ENCODE measurements at regions not wholly inside any gene's neighbourhood (a gene's known extent, or its start where the extent isn't known, plus 50 kb on each side); places are given as distances from the start of the nearest gene placed in this dataset.

DNA sequence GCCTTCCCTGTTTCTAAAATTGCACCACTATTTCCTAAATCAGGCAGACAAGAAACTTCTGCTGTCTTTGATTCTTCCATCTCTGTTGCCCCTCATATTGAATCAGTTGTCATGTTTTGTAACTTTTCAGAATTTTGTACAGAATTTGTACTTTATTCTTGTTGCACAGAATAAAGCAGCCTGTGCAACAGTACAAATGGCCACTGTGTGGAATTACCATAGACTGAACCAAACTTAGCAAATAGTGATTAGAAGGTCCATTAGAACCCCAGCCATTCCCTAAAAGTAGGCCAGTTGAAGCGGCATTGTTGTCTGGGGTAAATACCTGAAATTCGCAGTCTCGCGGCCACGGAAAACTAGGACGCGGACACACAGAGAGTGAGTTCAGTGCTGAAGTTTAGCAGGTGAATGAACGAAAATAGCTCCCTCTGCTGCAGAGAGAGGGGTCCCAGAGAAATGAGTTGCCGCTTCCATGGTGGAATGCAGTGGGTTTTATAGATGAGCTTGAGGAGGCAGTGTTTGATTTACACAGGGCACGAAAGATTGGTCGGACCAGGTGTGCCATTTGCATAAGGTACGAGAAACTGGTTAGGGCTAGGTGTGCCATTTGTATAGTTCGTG is 71.8 kb downstream of the C4orf33 start:
- H3K4me3 ChIP-seq (ENCODE audit: low read depth, low read length) = no peak overlapping the region
- peak; percentile 10 for DNase-seq (ENCODE audit: low read depth)
- TF ChIP-seq, protein P1, sequence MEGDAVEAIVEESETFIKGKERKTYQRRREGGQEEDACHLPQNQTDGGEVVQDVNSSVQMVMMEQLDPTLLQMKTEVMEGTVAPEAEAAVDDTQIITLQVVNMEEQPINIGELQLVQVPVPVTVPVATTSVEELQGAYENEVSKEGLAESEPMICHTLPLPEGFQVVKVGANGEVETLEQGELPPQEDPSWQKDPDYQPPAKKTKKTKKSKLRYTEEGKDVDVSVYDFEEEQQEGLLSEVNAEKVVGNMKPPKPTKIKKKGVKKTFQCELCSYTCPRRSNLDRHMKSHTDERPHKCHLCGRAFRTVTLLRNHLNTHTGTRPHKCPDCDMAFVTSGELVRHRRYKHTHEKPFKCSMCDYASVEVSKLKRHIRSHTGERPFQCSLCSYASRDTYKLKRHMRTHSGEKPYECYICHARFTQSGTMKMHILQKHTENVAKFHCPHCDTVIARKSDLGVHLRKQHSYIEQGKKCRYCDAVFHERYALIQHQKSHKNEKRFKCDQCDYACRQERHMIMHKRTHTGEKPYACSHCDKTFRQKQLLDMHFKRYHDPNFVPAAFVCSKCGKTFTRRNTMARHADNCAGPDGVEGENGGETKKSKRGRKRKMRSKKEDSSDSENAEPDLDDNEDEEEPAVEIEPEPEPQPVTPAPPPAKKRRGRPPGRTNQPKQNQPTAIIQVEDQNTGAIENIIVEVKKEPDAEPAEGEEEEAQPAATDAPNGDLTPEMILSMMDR (conservative IDR thresholded peaks at IDR 0.05; ENCODE audit: low read depth, low read length) = peak; percentile 47

DNA sequence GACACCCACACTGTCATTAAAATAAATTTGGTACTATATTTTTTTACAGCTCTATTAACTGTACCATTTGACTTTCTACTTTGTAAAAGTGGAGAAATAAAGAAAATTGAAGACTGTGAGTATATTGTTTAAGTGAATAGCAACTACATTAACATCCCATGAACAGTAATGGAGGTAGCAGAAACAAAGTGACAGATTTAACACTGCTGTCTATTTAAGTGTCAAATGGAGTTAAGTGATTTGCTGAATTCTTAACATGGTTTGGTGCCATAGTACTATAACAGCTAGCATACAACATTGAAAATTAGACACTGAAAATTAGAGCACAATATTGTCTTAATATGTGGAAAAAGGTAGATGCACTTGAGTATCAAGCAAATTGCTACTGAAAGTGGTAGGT is 76.2 kb downstream of the C4orf33 start:
- TF ChIP-seq, protein P1 (conservative IDR thresholded peaks at IDR 0.05; ENCODE audit: low read depth, low read length) = no peak
- no peak for DNase-seq (ENCODE audit: low read depth)
- H3K4me3 ChIP-seq (ENCODE audit: low read depth, low read length) = no peak overlapping the region

DNA sequence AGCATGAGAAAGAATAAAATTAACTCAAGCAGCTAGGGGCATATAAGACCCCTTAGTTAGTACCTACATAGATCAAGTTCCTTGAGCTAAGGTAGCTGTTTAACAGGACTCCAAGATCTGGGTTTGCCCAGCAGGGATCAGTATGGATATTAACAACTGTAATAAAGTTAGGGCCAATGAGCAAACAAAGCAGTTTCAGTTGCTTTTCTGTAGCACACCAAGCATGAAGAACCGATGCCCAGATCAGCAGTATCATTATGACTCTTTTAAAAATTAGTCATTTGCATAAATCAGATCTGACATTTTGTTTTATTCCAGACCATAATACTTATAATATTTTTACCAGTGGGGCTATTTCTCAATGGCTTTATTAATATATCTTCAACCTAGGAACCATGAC is 80.9 kb downstream of the C4orf33 start:
- TF ChIP-seq, protein P1 (conservative IDR thresholded peaks at IDR 0.05; ENCODE audit: low read depth, low read length) = no peak
- DNase-seq (ENCODE audit: low read depth) = no peak
- no peak overlapping the region for H3K4me3 ChIP-seq (ENCODE audit: low read depth, low read length)

DNA sequence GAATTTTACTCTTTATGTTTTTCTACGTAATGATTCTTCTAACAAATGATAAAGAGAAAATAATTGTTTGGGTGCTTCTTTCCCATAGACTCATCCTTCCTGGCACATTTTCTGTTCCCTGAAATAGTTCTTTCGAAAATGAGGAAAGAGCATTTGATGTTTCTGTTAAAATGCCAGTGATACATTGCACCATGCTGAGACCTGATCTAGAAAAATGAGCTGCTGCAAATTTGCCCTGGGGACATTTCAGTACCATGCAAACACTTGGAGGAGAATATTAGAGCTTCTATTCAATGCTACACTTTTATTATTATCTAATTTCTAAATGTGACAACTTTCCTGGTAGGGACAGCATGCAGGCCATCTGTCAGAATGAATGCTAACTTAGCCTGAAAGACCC is 83.3 kb downstream of the C4orf33 start:
- DNase-seq (ENCODE audit: low read depth) = no peak
- TF ChIP-seq, protein P1 (conservative IDR thresholded peaks at IDR 0.05; ENCODE audit: low read depth, low read length) = no peak
- no peak overlapping the region for H3K4me3 ChIP-seq (ENCODE audit: low read depth, low read length)

DNA sequence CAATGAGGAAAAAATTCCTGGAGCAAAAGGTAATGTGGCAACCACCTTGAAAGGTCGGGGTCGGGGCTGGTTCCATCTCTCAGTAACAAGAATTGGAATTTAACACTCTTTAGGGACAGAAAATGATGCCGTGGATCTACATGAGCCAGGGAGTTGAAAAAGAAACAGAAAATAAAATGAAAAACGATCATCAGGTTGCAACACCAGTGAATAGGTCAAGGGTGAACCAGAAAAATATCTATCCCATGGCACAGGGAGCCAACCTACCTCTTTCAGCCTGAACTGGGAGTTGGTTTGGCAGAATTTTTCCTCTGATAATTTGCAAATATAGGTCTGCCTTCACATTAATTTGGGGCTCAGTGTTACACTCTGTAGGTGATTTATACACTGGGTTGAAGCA is 93.7 kb downstream of the C4orf33 start:
- peak; percentile 1 for DNase-seq (ENCODE audit: low read depth)
- H3K4me3 ChIP-seq (ENCODE audit: low read depth, low read length) = no peak overlapping the region
- TF ChIP-seq, protein P1 (conservative IDR thresholded peaks at IDR 0.05; ENCODE audit: low read depth, low read length) = no peak

DNA sequence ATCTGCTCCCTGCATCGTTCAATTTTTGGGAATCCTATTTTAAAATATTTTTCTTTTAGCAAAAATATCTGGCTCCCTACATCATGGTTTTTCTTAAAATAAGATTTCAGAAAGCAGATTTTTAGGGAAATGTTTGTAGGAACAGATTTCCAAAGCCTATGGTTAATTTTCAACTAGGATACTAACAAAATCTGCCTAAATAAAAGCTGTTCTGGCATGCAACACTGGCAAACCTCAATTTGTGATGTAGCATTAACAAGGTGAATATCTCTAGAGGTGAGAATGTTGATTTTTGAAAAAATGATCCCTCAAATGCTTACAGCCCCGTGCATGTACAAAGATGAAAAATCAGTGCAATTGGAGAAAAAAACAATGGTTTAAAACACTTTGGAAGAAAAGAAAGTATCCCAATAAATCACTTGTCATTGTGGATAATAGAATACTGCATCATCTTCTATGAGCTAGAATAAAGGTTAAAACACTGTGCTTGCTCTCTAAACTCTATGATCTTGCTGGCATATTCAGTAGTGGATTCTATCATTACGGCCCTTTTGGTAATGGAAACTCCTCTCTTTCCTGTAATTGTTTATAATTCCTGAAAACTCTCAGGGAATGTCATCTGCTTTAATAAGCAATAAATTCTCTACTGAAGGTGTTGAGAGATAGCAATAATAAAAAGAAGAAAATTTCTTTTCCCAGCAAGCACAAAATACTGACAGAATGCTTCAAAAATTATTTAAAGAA is 97.6 kb downstream of the C4orf33 start:
- TF ChIP-seq, protein P1 (conservative IDR thresholded peaks at IDR 0.05; ENCODE audit: low read depth, low read length) = no peak
- no peak for DNase-seq (ENCODE audit: low read depth)

DNA sequence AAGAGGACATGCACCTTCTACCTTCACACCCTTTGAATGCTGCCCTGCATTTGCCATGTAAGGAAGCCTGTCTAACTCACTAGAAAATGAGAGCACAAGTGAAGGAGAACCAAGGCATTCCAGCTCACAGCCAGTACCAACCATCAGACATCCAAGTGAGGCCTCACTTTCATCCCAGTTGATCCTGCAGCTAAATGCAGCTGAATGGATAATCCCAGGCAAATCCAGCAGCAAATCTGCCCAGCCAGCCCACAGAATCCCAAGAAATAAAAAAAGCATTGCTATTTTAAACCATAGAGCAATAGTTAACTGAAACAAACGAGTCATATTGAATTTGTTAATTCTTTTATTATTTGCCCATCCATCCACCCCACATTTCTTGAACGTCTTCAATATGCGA is 112.5 kb downstream of the C4orf33 start:
- DNase-seq (ENCODE audit: low read depth) = no peak
- H3K4me3 ChIP-seq (ENCODE audit: low read depth, low read length) = no peak overlapping the region
- TF ChIP-seq, protein P1 (conservative IDR thresholded peaks at IDR 0.05; ENCODE audit: low read depth, low read length) = no peak

More for the DNA sequence above, 97.6 kb downstream of the C4orf33 start:
- no peak overlapping the region for H3K4me3 ChIP-seq (ENCODE audit: low read depth, low read length)

Measured in choroid plexus epithelial cell (primary cell).